Liver (tissue), 3 donors: ENCODE measurements at regions not wholly inside any gene's neighbourhood (a gene's known extent, or its start where the extent isn't known, plus 50 kb on each side); places are given as distances from the start of the nearest gene placed in this dataset.

ENCODE experiments used
- CTCF ChIP-seq: fragments of 150-350 bp; IDR thresholded peaks from 2 replicates; pipeline ENCODE4 v1.5.1; 2017; ENCODE audit warnings: improper control_type of control experiment, low read depth, low read length; ENCODE audit not compliant: missing input control
- GABPA ChIP-seq, 2 donors: IDR thresholded peaks in 1 of 2; conservative IDR thresholded peaks in 1 of 2; 2 replicates each; pipeline ENCODE4 v1.6.1; 2016; ENCODE audit warnings: antibody characterized with exemption in 2 of 2, mild to moderate bottlenecking in 1 of 2, moderate library complexity in 1 of 2
- MAX ChIP-seq: IDR thresholded peaks from 2 replicates; pipeline ENCODE4 v1.6.1; 2016; ENCODE audit warnings: antibody characterized with exemption
- RAD21 ChIP-seq, 2 donors: IDR thresholded peaks; 2 replicates each; pipeline ENCODE4 v1.6.1; 2016; ENCODE audit warnings: antibody characterized with exemption in 2 of 2, mild to moderate bottlenecking in 2 of 2
- SP1 ChIP-seq: IDR thresholded peaks from 2 replicates; pipeline ENCODE4 v1.6.1; 2018; ENCODE audit warnings: antibody characterized with exemption, mild to moderate bottlenecking
- donor health status: healthy.
- donor health status: healthy.

- TF ChIP-seq CTCF: no peak
- no peak for TF ChIP-seq SP1
- no peak for TF ChIP-seq RAD21 (IDR thresholded peaks at IDR 0.05)
- TF ChIP-seq GABPA (IDR thresholded peaks at IDR 0.05 in 1 of 2, conservative IDR thresholded peaks at IDR 0.05 in 1 of 2): no peak
- no peak for TF ChIP-seq MAX
Observed at GRCh38 chr6:132139611-132140010, 188.4 kb upstream of the CCN2 start.
